Fibroblast of mammary gland (primary cell): ENCODE measurements at regions not wholly inside any gene's neighbourhood (a gene's known extent, or its start where the extent isn't known, plus 50 kb on each side); places are given as distances from the start of the nearest gene placed in this dataset.
A peak's percentile ranks its signal among the peaks of the same experiment; 100 is the strongest.

ENCODE experiments used
- DNase-seq: peaks from one replicate; pipeline ENCODE4 v3.0.0-alpha.2; 2010; ENCODE audit warnings: low read depth
- H3K4me3 ChIP-seq: 2 replicates; pipeline ENCODE4 v1.5.1; 2011; ENCODE audit warnings: low read depth, mild to moderate bottlenecking, low read length, moderate library complexity; ENCODE audit not compliant: control insufficient read depth
- TF ChIP-seq, protein P1 (sequence below): conservative IDR thresholded peaks from 2 replicates; pipeline ENCODE4 v1.5.1; 2011; ENCODE audit warnings: low read depth, low read length, inconsistent platforms; ENCODE audit not compliant: control insufficient read depth, insufficient read depth

DNA sequence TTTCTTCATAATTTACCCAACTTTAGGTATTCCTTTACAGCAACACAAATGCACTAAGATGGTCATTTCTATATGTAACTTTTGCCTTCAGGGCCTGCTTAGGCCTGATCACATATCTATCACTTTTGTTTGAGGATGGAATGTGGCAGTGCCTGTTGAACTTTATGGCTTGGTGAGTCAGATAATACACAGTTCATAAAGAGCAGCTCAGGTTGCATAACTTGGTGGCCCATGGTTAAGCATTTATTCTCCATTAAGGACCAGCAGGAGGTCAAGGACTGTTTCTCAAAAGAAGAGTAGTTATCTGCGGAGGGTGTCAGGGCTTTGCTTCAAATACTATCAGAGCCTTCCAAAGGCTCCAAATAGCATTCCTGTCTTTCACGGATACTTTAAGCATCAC, 124.1 kb upstream of the PDHA2 start:
- TF ChIP-seq, protein P1, sequence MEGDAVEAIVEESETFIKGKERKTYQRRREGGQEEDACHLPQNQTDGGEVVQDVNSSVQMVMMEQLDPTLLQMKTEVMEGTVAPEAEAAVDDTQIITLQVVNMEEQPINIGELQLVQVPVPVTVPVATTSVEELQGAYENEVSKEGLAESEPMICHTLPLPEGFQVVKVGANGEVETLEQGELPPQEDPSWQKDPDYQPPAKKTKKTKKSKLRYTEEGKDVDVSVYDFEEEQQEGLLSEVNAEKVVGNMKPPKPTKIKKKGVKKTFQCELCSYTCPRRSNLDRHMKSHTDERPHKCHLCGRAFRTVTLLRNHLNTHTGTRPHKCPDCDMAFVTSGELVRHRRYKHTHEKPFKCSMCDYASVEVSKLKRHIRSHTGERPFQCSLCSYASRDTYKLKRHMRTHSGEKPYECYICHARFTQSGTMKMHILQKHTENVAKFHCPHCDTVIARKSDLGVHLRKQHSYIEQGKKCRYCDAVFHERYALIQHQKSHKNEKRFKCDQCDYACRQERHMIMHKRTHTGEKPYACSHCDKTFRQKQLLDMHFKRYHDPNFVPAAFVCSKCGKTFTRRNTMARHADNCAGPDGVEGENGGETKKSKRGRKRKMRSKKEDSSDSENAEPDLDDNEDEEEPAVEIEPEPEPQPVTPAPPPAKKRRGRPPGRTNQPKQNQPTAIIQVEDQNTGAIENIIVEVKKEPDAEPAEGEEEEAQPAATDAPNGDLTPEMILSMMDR, result no peak
- DNase-seq, result no peak
- no peak overlapping the region for H3K4me3 ChIP-seq

DNA sequence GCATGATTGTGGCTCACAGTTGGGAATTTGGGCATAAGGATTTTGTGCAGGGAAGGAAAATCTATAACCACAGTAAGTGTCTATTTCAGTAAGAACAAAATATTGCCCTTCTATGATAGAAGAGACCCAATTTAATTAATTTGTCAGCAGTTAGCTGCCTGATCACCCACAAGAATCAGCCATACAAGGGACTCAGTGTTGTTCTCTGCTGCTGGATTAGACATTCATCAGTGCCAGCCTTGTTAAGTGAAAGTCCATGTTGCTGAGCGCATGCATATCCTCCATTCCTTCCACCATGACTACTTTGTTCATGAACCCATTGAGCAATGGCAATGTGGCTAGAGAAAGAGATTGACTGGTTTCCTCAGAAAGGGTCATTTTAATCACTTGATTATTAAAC, 125.3 kb upstream of the PDHA2 start:
- TF ChIP-seq, protein P1, result no peak
- no peak overlapping the region for H3K4me3 ChIP-seq
- no peak for DNase-seq

GRCh38 chr4:95705323-95705722, 134.6 kb upstream of the PDHA2 start:
- H3K4me3 ChIP-seq, result no peak overlapping the region
- TF ChIP-seq, protein P1, result no peak
- no peak for DNase-seq

GRCh38 chr4:95701500-95702170, 138.3 kb upstream of the PDHA2 start:
- H3K4me3 ChIP-seq, result no peak overlapping the region
- TF ChIP-seq, protein P1, result no peak
- DNase-seq, result peak; percentile 64

DNA sequence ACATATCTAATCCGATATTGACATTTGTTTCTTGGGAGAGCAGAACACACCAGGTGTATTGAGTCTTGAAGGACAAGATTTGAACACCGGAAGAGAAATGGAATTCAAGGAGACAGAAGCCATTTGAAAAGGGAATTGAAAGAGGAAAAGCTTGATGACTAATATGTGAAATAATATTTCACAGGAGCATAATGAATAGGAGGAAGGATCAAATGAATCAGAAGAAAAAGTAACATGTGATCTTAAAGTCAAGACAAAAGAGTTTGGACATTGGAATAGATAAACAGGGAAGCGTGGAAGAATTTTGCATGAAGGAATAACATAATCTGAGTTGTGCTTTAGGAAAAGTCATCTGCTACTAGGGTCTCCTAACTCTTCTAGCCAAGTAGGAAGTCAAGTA, 145.5 kb upstream of the PDHA2 start:
- DNase-seq, result no peak
- H3K4me3 ChIP-seq, result no peak overlapping the region
- TF ChIP-seq, protein P1, result no peak

- TF ChIP-seq, protein P1, result peak; percentile 18
- peak; percentile 12 for DNase-seq
- H3K4me3 ChIP-seq, result no peak overlapping the region
Observed at GRCh38 chr4:95693594-95693993, 144.8 kb upstream of the UNC5C start.

GRCh38 chr4:95676190-95676589, 127.4 kb upstream of the UNC5C start:
- TF ChIP-seq, protein P1, result no peak
- DNase-seq, result no peak
- no peak overlapping the region for H3K4me3 ChIP-seq
